ENCODE measurements at regions not wholly inside any gene's neighbourhood (a gene's known extent, or its start where the extent isn't known, plus 50 kb on each side); places are given as distances from the start of the nearest gene placed in this dataset.

GRCh38 chr12:91978143-91978542 is 167.5 kb downstream of the BTG1 start:
- POLR2A ChIA-PET: no interaction called here
- H3K9me3 Mint-ChIP-seq (ENCODE audit: unreplicated experiment): no peaks in the 10 kb centered on the region
- CTCF ChIA-PET: no interaction called here
- TF ChIP-seq, protein P1, sequence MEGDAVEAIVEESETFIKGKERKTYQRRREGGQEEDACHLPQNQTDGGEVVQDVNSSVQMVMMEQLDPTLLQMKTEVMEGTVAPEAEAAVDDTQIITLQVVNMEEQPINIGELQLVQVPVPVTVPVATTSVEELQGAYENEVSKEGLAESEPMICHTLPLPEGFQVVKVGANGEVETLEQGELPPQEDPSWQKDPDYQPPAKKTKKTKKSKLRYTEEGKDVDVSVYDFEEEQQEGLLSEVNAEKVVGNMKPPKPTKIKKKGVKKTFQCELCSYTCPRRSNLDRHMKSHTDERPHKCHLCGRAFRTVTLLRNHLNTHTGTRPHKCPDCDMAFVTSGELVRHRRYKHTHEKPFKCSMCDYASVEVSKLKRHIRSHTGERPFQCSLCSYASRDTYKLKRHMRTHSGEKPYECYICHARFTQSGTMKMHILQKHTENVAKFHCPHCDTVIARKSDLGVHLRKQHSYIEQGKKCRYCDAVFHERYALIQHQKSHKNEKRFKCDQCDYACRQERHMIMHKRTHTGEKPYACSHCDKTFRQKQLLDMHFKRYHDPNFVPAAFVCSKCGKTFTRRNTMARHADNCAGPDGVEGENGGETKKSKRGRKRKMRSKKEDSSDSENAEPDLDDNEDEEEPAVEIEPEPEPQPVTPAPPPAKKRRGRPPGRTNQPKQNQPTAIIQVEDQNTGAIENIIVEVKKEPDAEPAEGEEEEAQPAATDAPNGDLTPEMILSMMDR (IDR thresholded peaks at IDR 0.05; ENCODE audit: unreplicated experiment): no peak
- H3K27ac Mint-ChIP-seq (ENCODE audit: low read depth, unreplicated experiment): no peak overlapping the region
- H3K4me3 Mint-ChIP-seq (ENCODE audit: unreplicated experiment): no peak overlapping the region
- intact Hi-C loops (cut with micrococcal nuclease): no loop called here
- no peak for DNase-seq (ENCODE audit: unreplicated experiment)
- H3K4me1 Mint-ChIP-seq (ENCODE audit: insufficient read depth, unreplicated experiment): no peaks in the 10 kb centered on the region
- H3K36me3 Mint-ChIP-seq (ENCODE audit: insufficient read depth, unreplicated experiment): no peaks in the 10 kb centered on the region
- no TSS peak for BruUV-seq (replicated peaks)
- no peaks in the 10 kb centered on the region for H3K27me3 Mint-ChIP-seq (ENCODE audit: insufficient read depth, unreplicated experiment)

DNA sequence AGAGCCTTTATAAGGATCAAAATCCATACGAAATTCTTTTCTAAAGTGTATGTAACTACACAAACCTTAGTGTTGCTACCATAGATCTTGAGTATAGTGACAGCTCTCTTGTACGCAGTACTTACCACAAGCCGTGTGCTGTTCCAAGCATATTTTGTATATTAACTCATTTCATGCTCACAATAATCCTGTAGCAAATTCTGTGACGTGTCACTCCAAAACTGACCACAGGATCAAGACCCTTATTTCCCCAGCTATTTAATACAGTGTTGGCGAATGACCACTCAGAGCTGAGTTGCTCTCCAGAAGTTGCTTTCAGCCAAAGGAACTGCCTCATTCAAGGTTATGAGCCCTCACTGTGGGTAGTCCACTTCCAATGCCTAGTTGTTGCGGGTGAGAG is 169.8 kb downstream of the BTG1 start:
- Mint-ChIP-seq H3K9me3 (ENCODE audit: unreplicated experiment) (peaks cover 6% of the 10 kb centered on the region), H3K4me1 (ENCODE audit: insufficient read depth, unreplicated experiment) (no peaks in the 10 kb centered on the region), H3K4me3 (ENCODE audit: unreplicated experiment) (no peak overlapping the region), H3K27ac (ENCODE audit: low read depth, unreplicated experiment) (no peak overlapping the region), H3K36me3 (ENCODE audit: insufficient read depth, unreplicated experiment) (no peaks in the 10 kb centered on the region), H3K27me3 (ENCODE audit: insufficient read depth, unreplicated experiment) (no peaks in the 10 kb centered on the region)
- ChIA-PET CTCF (no interaction called here), POLR2A (no interaction called here)
- intact Hi-C loops (cut with micrococcal nuclease): no loop called here
- no peak for DNase-seq (ENCODE audit: unreplicated experiment)
- BruUV-seq (replicated peaks): no TSS peak
- TF ChIP-seq, protein P1 (IDR thresholded peaks at IDR 0.05; ENCODE audit: unreplicated experiment): no peak

- H3K27ac Mint-ChIP-seq (ENCODE audit: low read depth, unreplicated experiment): no peak overlapping the region
- no peak overlapping the region for H3K4me3 Mint-ChIP-seq (ENCODE audit: unreplicated experiment)
Measured at GRCh38 chr12:91974541-91975085, 171.0 kb downstream of the BTG1 start.

GRCh38 chr12:91973813-91974212 is 171.8 kb downstream of the BTG1 start:
- TF ChIP-seq, protein P1 (IDR thresholded peaks at IDR 0.05; ENCODE audit: unreplicated experiment): no peak
- intact Hi-C loops (cut with micrococcal nuclease): no loop called here
- BruUV-seq (replicated peaks): no TSS peak
- Mint-ChIP-seq H3K27ac (ENCODE audit: low read depth, unreplicated experiment) (no peak overlapping the region), H3K27me3 (ENCODE audit: insufficient read depth, unreplicated experiment) (no peaks in the 10 kb centered on the region), H3K4me1 (ENCODE audit: insufficient read depth, unreplicated experiment) (no peaks in the 10 kb centered on the region), H3K36me3 (ENCODE audit: insufficient read depth, unreplicated experiment) (no peaks in the 10 kb centered on the region), H3K9me3 (ENCODE audit: unreplicated experiment) (peaks cover 10% of the 10 kb centered on the region), H3K4me3 (ENCODE audit: unreplicated experiment) (no peak overlapping the region)
- CTCF ChIA-PET: interaction anchor here (0.6 to 1.2 kb wide), 2 partner anchors 162 to 675 kb away, joined by 3 to 4 read pairs; no protein-coding TSS in a partner anchor
- no peak for DNase-seq (ENCODE audit: unreplicated experiment)
- POLR2A ChIA-PET: no interaction called here

More at GRCh38 chr12:91974541-91975085, 171.0 kb downstream of the BTG1 start:
- POLR2A ChIA-PET: no interaction called here
- DNase-seq (ENCODE audit: unreplicated experiment): no peak
- no TSS peak for BruUV-seq (replicated peaks)
- no peaks in the 10 kb centered on the region for H3K36me3 Mint-ChIP-seq (ENCODE audit: insufficient read depth, unreplicated experiment)
- H3K4me1 Mint-ChIP-seq (ENCODE audit: insufficient read depth, unreplicated experiment): no peaks in the 10 kb centered on the region
- peaks cover 10% of the 10 kb centered on the region for H3K9me3 Mint-ChIP-seq (ENCODE audit: unreplicated experiment)
- TF ChIP-seq, protein P1 (IDR thresholded peaks at IDR 0.05; ENCODE audit: unreplicated experiment): no peak
- CTCF ChIA-PET: interaction anchor here (0.6 to 1.2 kb wide), 2 partner anchors 163 to 674 kb away, joined by 3 to 4 read pairs; no protein-coding TSS in a partner anchor
- H3K27me3 Mint-ChIP-seq (ENCODE audit: insufficient read depth, unreplicated experiment): no peaks in the 10 kb centered on the region
- intact Hi-C loops (cut with micrococcal nuclease): no loop called here

Measured in MCF 10A (cell line).